ENCODE measurements at regions not wholly inside any gene's neighbourhood (a gene's known extent, or its start where the extent isn't known, plus 50 kb on each side); places are given as distances from the start of the nearest gene placed in this dataset.
"Not testable (repeated sequence)": the region's sequence is repeated elsewhere in the genome, so short reads cannot be mapped to it uniquely, and the experiment has no call there.

DNA sequence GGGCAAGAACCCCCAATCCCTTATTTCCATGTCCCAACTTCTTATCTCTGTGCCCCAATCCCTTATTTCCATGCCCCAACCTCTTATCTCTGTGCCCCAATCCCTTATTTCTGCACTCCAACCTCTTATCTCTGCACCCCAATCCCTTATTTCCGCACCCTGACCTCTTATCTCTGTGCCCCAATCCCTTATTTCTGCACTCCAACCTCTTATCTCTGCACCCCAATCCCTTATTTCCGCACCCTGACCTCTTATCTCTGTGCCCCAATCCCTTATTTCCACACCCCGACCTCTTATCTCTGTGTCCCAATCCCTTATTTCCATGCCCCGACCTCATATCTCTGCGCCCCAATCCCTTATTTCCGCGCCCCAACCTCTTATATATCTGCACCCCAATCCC, 150.8 kb upstream of the NR4A3 start:
- TF ChIP-seq POLR2A, CTCF (IDR thresholded peaks at IDR 0.05): not testable (repeated sequence)

Data from thyroid gland (tissue), 4 donors.